A673 (cell line): ENCODE measurements at regions not wholly inside any gene's neighbourhood (a gene's known extent, or its start where the extent isn't known, plus 50 kb on each side); places are given as distances from the start of the nearest gene placed in this dataset.

Source experiments
- BruUV-seq: library from RNA; stranded (reverse); fragments of 400-500 nt; replicated peaks from 2 replicates; lab custom pipeline; 2021; lab: Mats Ljungman, UMichigan
- CTCF ChIA-PET: fragments of 300-600 bp; sonication (Branson Sonifier 250); formaldehyde crosslinking; loops from one replicate; lab custom pipeline; 2022; ENCODE audit warnings: antibody characterized with exemption; lab: Charles Lee
- POLR2A ChIA-PET: fragments of 300-600 bp; sonication (Branson Sonifier 250); formaldehyde crosslinking; loops from one replicate; lab custom pipeline; 2022; ENCODE audit warnings: antibody characterized with exemption; ENCODE audit not compliant: low non-redundant PET; lab: Charles Lee
- DNase-seq: peaks from one replicate; pipeline ENCODE4 v3.0.0-alpha.2; 2015; ENCODE audit warnings: low spot score
- H3K27ac ChIP-seq: fragments of 200-600 bp; sonication (generic); 2 replicates; pipeline ENCODE4 v1.5.1; 2016; ENCODE audit warnings: mixed run types, low read depth, mild to moderate bottlenecking, mixed read lengths, antibody characterized with exemption, low read length; ENCODE audit not compliant: poor library complexity, severe bottlenecking
- H3K27me3 ChIP-seq: fragments of 200-600 bp; sonication (generic); replicated peaks from 2 replicates; pipeline ENCODE4 v1.6.1; 2017; ENCODE audit warnings: mixed run types, low read depth, mild to moderate bottlenecking, mixed read lengths, antibody characterized with exemption, low read length; ENCODE audit not compliant: insufficient read depth, poor library complexity
- H3K36me3 ChIP-seq: fragments of 200-600 bp; sonication (generic); 2 replicates; pipeline ENCODE4 v1.6.1; 2016; ENCODE audit warnings: mixed run types, mild to moderate bottlenecking, mixed read lengths, antibody characterized with exemption, low read length; ENCODE audit not compliant: insufficient read depth, poor library complexity, severe bottlenecking
- H3K4me1 ChIP-seq: fragments of 200-600 bp; sonication (generic); 2 replicates; pipeline ENCODE4 v1.6.1; 2017; ENCODE audit warnings: mixed run types, mild to moderate bottlenecking, mixed read lengths, antibody characterized with exemption, low read length; ENCODE audit not compliant: insufficient read depth, poor library complexity, severe bottlenecking
- H3K4me3 ChIP-seq: fragments of 200-600 bp; sonication (generic); 2 replicates; pipeline ENCODE4 v1.5.1; 2016; ENCODE audit warnings: low read depth, mixed run types, mild to moderate bottlenecking, mixed read lengths, low read length; ENCODE audit not compliant: poor library complexity, severe bottlenecking
- H3K9me3 ChIP-seq: fragments of 200-600 bp; sonication (generic); 2 replicates; pipeline ENCODE4 v1.6.1; 2016; ENCODE audit warnings: mixed run types, low read depth, mild to moderate bottlenecking, mixed read lengths, antibody characterized with exemption, low read length; ENCODE audit not compliant: poor library complexity, severe bottlenecking
- CTCF ChIP-seq: fragments of 300-800, 200-600 bp; sonication (generic); conservative IDR thresholded peaks from 2 replicates; pipeline ENCODE4 v1.5.1; 2017; ENCODE audit warnings: low read depth, mild to moderate bottlenecking, antibody characterized with exemption, low read length, moderate library complexity, mixed read lengths
- EZH2 ChIP-seq: fragments of 200-600 bp; sonication (generic); IDR thresholded peaks from 2 replicates; pipeline ENCODE4 v1.6.1; 2017; ENCODE audit warnings: borderline replicate concordance, low read depth, mild to moderate bottlenecking, mixed read lengths, antibody characterized with exemption, low read length; ENCODE audit not compliant: poor library complexity, severe bottlenecking
- intact Hi-C: fragments of 100-400 bp; cut with micrococcal nuclease; formaldehyde crosslinking; loops from one replicate; pipeline ENCODE4 v1.10.0; 2022; ENCODE audit not compliant: unreplicated experiment

GRCh38 chr1:181413836-181414235 lies 69.5 kb upstream of the CACNA1E start:
- no peak for TF ChIP-seq CTCF
- TF ChIP-seq EZH2, result no peak
- CTCF ChIA-PET, result no interaction called here

GRCh38 chr1:181416268-181416860 lies 67.0 kb upstream of the CACNA1E start:
- Histone ChIP-seq H3K9me3 (no peaks in the 10 kb centered on the region), H3K27ac (no peak overlapping the region), H3K4me1 (no peaks in the 10 kb centered on the region), H3K36me3 (no peaks in the 10 kb centered on the region), H3K27me3 (peaks cover 12% of the 10 kb centered on the region), H3K4me3 (no peak overlapping the region)
- intact Hi-C loops, result no loop called here
- CTCF ChIA-PET, result no interaction called here
- no peak for TF ChIP-seq CTCF
- no peak for TF ChIP-seq EZH2
- BruUV-seq, result no TSS peak
- DNase-seq, result no peak
- POLR2A ChIA-PET, result no interaction called here

More at GRCh38 chr1:181413836-181414235, 69.5 kb upstream of the CACNA1E start:
- Histone ChIP-seq H3K27ac (no peak overlapping the region), H3K9me3 (no peaks in the 10 kb centered on the region), H3K27me3 (peaks cover 9% of the 10 kb centered on the region), H3K36me3 (no peaks in the 10 kb centered on the region), H3K4me1 (no peaks in the 10 kb centered on the region), H3K4me3 (no peak overlapping the region)
- DNase-seq, result no peak
- BruUV-seq, result no TSS peak
- intact Hi-C loops, result no loop called here
- POLR2A ChIA-PET, result no interaction called here

- no peaks in the 10 kb centered on the region for H3K36me3 ChIP-seq
- no peak for TF ChIP-seq EZH2
- CTCF ChIA-PET, result no interaction called here
- POLR2A ChIA-PET, result no interaction called here
- no peak for DNase-seq
- H3K27ac ChIP-seq, result no peak overlapping the region
- H3K27me3 ChIP-seq, result peaks cover 12% of the 10 kb centered on the region
- H3K9me3 ChIP-seq, result no peaks in the 10 kb centered on the region
- intact Hi-C loops, result no loop called here
- BruUV-seq, result no TSS peak
- no peak overlapping the region for H3K4me3 ChIP-seq
- no peaks in the 10 kb centered on the region for H3K4me1 ChIP-seq
Observed at GRCh38 chr1:181417915-181418314, 65.4 kb upstream of the CACNA1E start.
